Keratinocyte (primary cell): ENCODE measurements at regions not wholly inside any gene's neighbourhood (a gene's known extent, or its start where the extent isn't known, plus 50 kb on each side); places are given as distances from the start of the nearest gene placed in this dataset.

Experiments
- CTCF ChIP-seq, 3 experiments: IDR thresholded peaks in 1 of 3; conservative IDR thresholded peaks in 1 of 3; optimal IDR thresholded peaks in 1 of 3; 2 replicates in 2 of 3; 3 replicates in 1 of 3; pipeline versions ENCODE3 to v1.5.1; 2011; ENCODE audit warnings: low read length in 3 of 3, mild to moderate bottlenecking in 3 of 3, moderate library complexity in 2 of 3, control low read depth in 1 of 3, inconsistent platforms in 1 of 3; ENCODE audit not compliant: insufficient read depth in 2 of 3; ENCODE audit errors: extremely low read depth in 1 of 3
- EZH2 ChIP-seq: IDR thresholded peaks from one replicate; pipeline ENCODE4 v1.6.1; 2012; ENCODE audit warnings: inconsistent platforms, mild to moderate bottlenecking, low read length, moderate library complexity

DNA sequence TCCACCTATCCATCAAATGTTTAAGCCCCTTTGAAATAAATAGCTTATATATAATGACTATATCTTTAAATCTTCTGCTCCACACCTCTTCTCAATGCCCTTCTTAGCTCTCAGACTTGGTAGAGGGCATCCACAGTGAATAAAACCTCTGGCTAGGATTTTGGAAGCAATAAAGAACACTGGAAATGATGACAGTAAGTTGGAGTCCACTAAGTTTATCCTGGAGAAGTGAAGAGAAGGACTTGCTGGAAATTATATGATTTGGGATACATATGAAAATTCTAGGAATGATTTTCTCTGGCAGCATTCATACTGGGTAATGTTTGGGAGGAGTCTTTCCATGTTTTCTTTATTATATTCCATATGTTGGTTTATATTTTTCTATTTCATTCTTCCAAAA lies 133.5 kb upstream of the KL start:
- TF ChIP-seq CTCF (optimal IDR thresholded peaks at IDR 0.05 in 1 of 3, IDR thresholded peaks at IDR 0.05 in 1 of 3, conservative IDR thresholded peaks at IDR 0.05 in 1 of 3; ENCODE audit: extremely low read depth in 1 of 3, insufficient read depth in 2 of 3, low read length in 3 of 3): no peak
- no peak for TF ChIP-seq EZH2
